Keratinocyte (primary cell): ENCODE measurements at regions not wholly inside any gene's neighbourhood (a gene's known extent, or its start where the extent isn't known, plus 50 kb on each side); places are given as distances from the start of the nearest gene placed in this dataset.

ENCODE experiments used
- DNase-seq: peaks from one replicate; pipeline ENCODE4 v3.0.0-alpha.2; 2011; ENCODE audit warnings: low read depth, missing footprints, low spot score
- FAIRE-seq: peaks from 2 replicates; lab custom pipeline; 2011; peaks lifted over from hg19 to GRCh38; lab: Jason Lieb, UNC
- H2AFZ ChIP-seq: 2 replicates; pipeline ENCODE4 v1.6.0; 2012; ENCODE audit warnings: low read length, control low read depth, inconsistent platforms; ENCODE audit not compliant: control insufficient read depth
- H3K27ac ChIP-seq: 2 replicates; pipeline ENCODE4 v1.5.1; 2011; ENCODE audit warnings: low read length; ENCODE audit not compliant: control insufficient read depth, insufficient read depth
- H3K27me3 ChIP-seq: 3 replicates; pipeline ENCODE4 v1.6.0; 2011; ENCODE audit warnings: low read length; ENCODE audit not compliant: control insufficient read depth, insufficient read depth; ENCODE audit errors: extremely low read depth
- H3K36me3 ChIP-seq, 2 experiments: 2 replicates in 1 of 2; 3 replicates in 1 of 2; pipeline ENCODE4 v1.5.1; 2011; ENCODE audit warnings: low read length in 2 of 2, mild to moderate bottlenecking in 1 of 2; ENCODE audit not compliant: control insufficient read depth in 2 of 2, insufficient read depth in 2 of 2; ENCODE audit errors: extremely low read depth in 1 of 2
- H3K4me1 ChIP-seq: 3 replicates; pipeline ENCODE4 v1.5.1; 2011; ENCODE audit warnings: low read length; ENCODE audit not compliant: control insufficient read depth, insufficient read depth; ENCODE audit errors: extremely low read depth
- H3K4me2 ChIP-seq: 3 replicates; pipeline ENCODE4 v1.6.0; 2011; ENCODE audit warnings: low read depth, low read length; ENCODE audit not compliant: control insufficient read depth, insufficient read depth; ENCODE audit errors: extremely low read depth
- H3K4me3 ChIP-seq, 3 experiments: fragments of 200-600 bp in 1 of 3; sonication (generic) in 1 of 3; 2 replicates in 2 of 3; 3 replicates in 1 of 3; pipeline ENCODE4 v1.5.1; 2011 to 2016; ENCODE audit warnings: low read length in 3 of 3, mild to moderate bottlenecking in 3 of 3, control low read depth in 2 of 3, inconsistent platforms in 1 of 3, low read depth in 1 of 3, mixed read lengths in 1 of 3, mixed run types in 1 of 3, moderate library complexity in 1 of 3; ENCODE audit not compliant: control insufficient read depth in 2 of 3, insufficient read depth in 2 of 3; ENCODE audit errors: extremely low read depth in 1 of 3
- H3K79me2 ChIP-seq: 2 replicates; pipeline ENCODE4 v1.6.0; 2012; ENCODE audit warnings: low read length; ENCODE audit not compliant: control insufficient read depth, insufficient read depth
- H3K9ac ChIP-seq: 3 replicates; pipeline ENCODE4 v1.6.0; 2011; ENCODE audit warnings: low read length; ENCODE audit not compliant: control insufficient read depth, insufficient read depth; ENCODE audit errors: extremely low read depth
- H3K9me1 ChIP-seq: 3 replicates; pipeline ENCODE4 v1.6.0; 2011; ENCODE audit warnings: low read length; ENCODE audit not compliant: control insufficient read depth, insufficient read depth; ENCODE audit errors: extremely low read depth
- H3K9me3 ChIP-seq: 2 replicates; pipeline ENCODE4 v1.5.1; 2012; ENCODE audit warnings: low read depth, low read length; ENCODE audit not compliant: control insufficient read depth
- H4K20me1 ChIP-seq: 3 replicates; pipeline ENCODE4 v1.6.0; 2011; ENCODE audit warnings: low read length; ENCODE audit not compliant: control insufficient read depth, insufficient read depth; ENCODE audit errors: extremely low read depth
- EZH2 ChIP-seq: IDR thresholded peaks from one replicate; pipeline ENCODE4 v1.6.1; 2012; ENCODE audit warnings: inconsistent platforms, mild to moderate bottlenecking, low read length, moderate library complexity
- dilution Hi-C: fragments of 300-500 bp; cut with MboI; formaldehyde crosslinking; loops from one replicate; pipeline ENCODE4 v1.7.0; 2020; ENCODE audit warnings: low sequenced_read_pairs; ENCODE audit not compliant: extremely low pct_ligation_motif_present
- TF ChIP-seq, protein P1 (sequence below), 3 experiments: IDR thresholded peaks in 1 of 3; conservative IDR thresholded peaks in 1 of 3; optimal IDR thresholded peaks in 1 of 3; 2 replicates in 2 of 3; 3 replicates in 1 of 3; pipeline versions ENCODE3 to v1.5.1; 2011; ENCODE audit warnings: low read length in 3 of 3, mild to moderate bottlenecking in 3 of 3, moderate library complexity in 2 of 3, control low read depth in 1 of 3, inconsistent platforms in 1 of 3; ENCODE audit not compliant: insufficient read depth in 2 of 3; ENCODE audit errors: extremely low read depth in 1 of 3

DNA sequence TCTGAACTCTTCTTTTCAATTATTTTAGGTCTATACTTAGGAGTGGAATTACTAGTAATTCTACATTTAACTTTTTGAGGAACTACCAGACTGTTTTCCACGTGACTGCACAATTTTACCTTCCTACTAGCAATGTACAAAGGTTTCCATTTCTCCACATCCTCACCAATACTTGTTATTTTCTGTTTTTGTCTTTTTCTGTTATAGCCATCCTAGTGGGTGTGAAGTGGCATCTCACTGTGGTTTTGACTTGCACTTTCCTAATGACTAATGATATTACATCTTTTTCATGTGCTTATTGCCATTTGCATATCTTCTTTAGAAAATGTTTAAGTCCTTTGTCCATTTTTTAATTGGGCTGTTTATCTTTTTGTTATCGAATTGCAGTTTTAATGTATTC lies 136.9 kb upstream of the EGFLAM start:
- Histone ChIP-seq H3K9me3 (no peaks in the 10 kb centered on the region), H3K79me2 (no peaks in the 10 kb centered on the region), H3K9me1 (no peaks in the 10 kb centered on the region), H3K27ac (no peak overlapping the region), H4K20me1 (no peaks in the 10 kb centered on the region), H3K9ac (no peak overlapping the region), H3K4me3 (no peak overlapping the region), H3K4me2 (no peak overlapping the region), H3K4me1 (peaks cover 10% of the 10 kb centered on the region), H3K27me3 (no peaks in the 10 kb centered on the region), H3K36me3 (no peaks in the 10 kb centered on the region), H2AFZ (no peak overlapping the region)
- DNase-seq (no peak), FAIRE-seq (no peak)
- TF ChIP-seq EZH2, result no peak
- TF ChIP-seq, protein P1, sequence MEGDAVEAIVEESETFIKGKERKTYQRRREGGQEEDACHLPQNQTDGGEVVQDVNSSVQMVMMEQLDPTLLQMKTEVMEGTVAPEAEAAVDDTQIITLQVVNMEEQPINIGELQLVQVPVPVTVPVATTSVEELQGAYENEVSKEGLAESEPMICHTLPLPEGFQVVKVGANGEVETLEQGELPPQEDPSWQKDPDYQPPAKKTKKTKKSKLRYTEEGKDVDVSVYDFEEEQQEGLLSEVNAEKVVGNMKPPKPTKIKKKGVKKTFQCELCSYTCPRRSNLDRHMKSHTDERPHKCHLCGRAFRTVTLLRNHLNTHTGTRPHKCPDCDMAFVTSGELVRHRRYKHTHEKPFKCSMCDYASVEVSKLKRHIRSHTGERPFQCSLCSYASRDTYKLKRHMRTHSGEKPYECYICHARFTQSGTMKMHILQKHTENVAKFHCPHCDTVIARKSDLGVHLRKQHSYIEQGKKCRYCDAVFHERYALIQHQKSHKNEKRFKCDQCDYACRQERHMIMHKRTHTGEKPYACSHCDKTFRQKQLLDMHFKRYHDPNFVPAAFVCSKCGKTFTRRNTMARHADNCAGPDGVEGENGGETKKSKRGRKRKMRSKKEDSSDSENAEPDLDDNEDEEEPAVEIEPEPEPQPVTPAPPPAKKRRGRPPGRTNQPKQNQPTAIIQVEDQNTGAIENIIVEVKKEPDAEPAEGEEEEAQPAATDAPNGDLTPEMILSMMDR (optimal IDR thresholded peaks at IDR 0.05 in 1 of 3, IDR thresholded peaks at IDR 0.05 in 1 of 3, conservative IDR thresholded peaks at IDR 0.05 in 1 of 3; ENCODE audit: extremely low read depth in 1 of 3, insufficient read depth in 2 of 3, low read length in 3 of 3), result no peak
- dilution Hi-C loops, result no loop called here

DNA sequence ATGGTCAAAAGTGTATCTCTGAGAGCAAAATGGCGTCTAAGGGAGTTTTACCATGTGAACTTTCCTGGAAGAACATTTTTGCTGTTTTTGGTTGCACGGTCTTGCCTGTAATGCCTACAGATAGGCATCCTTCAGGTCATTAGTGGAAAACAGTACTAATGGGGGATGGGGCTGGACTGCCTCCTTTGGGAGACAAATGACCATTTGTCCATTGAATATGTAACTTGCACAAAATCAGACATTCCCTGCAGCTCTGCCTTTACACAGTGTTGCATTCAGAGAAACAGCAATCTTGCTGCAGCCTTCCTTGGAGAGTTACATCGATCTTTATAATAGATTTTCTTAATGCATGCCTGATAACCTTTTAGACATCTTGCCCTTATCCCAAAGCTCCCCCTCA lies 138.5 kb upstream of the EGFLAM start:
- TF ChIP-seq, protein P1 (optimal IDR thresholded peaks at IDR 0.05 in 1 of 3, IDR thresholded peaks at IDR 0.05 in 1 of 3, conservative IDR thresholded peaks at IDR 0.05 in 1 of 3; ENCODE audit: extremely low read depth in 1 of 3, insufficient read depth in 2 of 3, low read length in 3 of 3), result no peak
- TF ChIP-seq EZH2, result no peak
- FAIRE-seq (no peak), DNase-seq (no peak)
- H3K27me3 ChIP-seq, result no peaks in the 10 kb centered on the region
- no peaks in the 10 kb centered on the region for H3K4me1 ChIP-seq
- H2AFZ ChIP-seq, result no peak overlapping the region
- dilution Hi-C loops, result no loop called here
- H3K9me3 ChIP-seq, result no peaks in the 10 kb centered on the region
- H3K9me1 ChIP-seq, result no peaks in the 10 kb centered on the region
- no peaks in the 10 kb centered on the region for H3K36me3 ChIP-seq
- H3K4me2 ChIP-seq, result no peak overlapping the region
- H3K9ac ChIP-seq, result no peak overlapping the region
- H3K4me3 ChIP-seq, result no peak overlapping the region
- H3K27ac ChIP-seq, result no peak overlapping the region
- no peaks in the 10 kb centered on the region for H3K79me2 ChIP-seq
- H4K20me1 ChIP-seq, result no peaks in the 10 kb centered on the region
